BE2C (cell line): ENCODE measurements at regions not wholly inside any gene's neighbourhood (a gene's known extent, or its start where the extent isn't known, plus 50 kb on each side); places are given as distances from the start of the nearest gene placed in this dataset.

Experiments
- DNase-seq: peaks from one replicate; pipeline ENCODE4 v3.0.0-alpha.2; 2020
- H3K27me3 ChIP-seq: fragments of 250-450 bp; sonication (Bioruptor Pico); 2 replicates; pipeline ENCODE4 v1.5.1; 2020; ENCODE audit warnings: mild to moderate bottlenecking
- H3K36me3 ChIP-seq: fragments of 250-450 bp; sonication (Bioruptor Pico); 2 replicates; pipeline ENCODE4 v1.5.1; 2020; ENCODE audit warnings: mild to moderate bottlenecking
- H3K4me1 ChIP-seq: fragments of 250-450 bp; sonication (Bioruptor Pico); 2 replicates; pipeline ENCODE4 v1.5.1; 2020
- H3K4me3 ChIP-seq: 2 replicates; pipeline ENCODE4 v1.5.1; 2011; ENCODE audit warnings: low read depth, low read length
- H3K9me3 ChIP-seq: fragments of 250-450 bp; sonication (Bioruptor Pico); 2 replicates; pipeline ENCODE4 v1.5.1; 2020
- TF ChIP-seq, protein P1 (sequence below): IDR thresholded peaks from 2 replicates; pipeline ENCODE4 v1.5.1; 2012; ENCODE audit warnings: mild to moderate bottlenecking, low read depth, low read length

DNA sequence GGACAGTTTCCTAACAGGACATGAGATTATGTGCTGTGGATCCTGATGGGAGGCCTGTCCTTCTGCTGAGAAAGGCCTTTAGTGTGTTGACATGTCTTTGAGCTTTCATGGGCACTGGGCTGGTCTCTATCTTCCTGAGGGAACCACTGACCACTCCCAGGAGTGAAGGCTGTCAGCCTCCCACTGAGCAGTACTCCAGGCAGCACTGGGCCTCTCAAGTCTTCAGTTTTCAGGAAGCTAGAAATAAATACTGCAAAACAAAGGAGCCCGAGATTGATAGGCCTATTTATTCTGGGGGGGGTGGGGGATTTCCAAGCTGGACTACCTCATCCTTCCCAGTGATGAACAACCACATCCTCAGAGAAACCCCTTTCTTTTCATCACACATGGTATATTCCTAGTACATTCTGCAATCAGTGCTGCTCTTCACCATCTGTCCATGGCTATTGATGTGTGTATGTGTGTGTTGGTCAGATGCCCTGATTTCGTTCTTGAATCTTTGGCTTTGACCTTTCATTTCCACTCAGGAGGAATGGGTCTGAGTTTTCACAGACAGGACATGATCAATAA lies 180.9 kb upstream of the SPTLC3 start:
- no peaks in the 10 kb centered on the region for H3K9me3 ChIP-seq
- DNase-seq, result no peak
- TF ChIP-seq, protein P1, sequence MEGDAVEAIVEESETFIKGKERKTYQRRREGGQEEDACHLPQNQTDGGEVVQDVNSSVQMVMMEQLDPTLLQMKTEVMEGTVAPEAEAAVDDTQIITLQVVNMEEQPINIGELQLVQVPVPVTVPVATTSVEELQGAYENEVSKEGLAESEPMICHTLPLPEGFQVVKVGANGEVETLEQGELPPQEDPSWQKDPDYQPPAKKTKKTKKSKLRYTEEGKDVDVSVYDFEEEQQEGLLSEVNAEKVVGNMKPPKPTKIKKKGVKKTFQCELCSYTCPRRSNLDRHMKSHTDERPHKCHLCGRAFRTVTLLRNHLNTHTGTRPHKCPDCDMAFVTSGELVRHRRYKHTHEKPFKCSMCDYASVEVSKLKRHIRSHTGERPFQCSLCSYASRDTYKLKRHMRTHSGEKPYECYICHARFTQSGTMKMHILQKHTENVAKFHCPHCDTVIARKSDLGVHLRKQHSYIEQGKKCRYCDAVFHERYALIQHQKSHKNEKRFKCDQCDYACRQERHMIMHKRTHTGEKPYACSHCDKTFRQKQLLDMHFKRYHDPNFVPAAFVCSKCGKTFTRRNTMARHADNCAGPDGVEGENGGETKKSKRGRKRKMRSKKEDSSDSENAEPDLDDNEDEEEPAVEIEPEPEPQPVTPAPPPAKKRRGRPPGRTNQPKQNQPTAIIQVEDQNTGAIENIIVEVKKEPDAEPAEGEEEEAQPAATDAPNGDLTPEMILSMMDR, result no peak
- no peaks in the 10 kb centered on the region for H3K4me1 ChIP-seq
- no peak overlapping the region for H3K4me3 ChIP-seq
- H3K36me3 ChIP-seq, result no peaks in the 10 kb centered on the region
- peaks cover 3% of the 10 kb centered on the region; the same call in 1 of the 2 replicates for H3K27me3 ChIP-seq

DNA sequence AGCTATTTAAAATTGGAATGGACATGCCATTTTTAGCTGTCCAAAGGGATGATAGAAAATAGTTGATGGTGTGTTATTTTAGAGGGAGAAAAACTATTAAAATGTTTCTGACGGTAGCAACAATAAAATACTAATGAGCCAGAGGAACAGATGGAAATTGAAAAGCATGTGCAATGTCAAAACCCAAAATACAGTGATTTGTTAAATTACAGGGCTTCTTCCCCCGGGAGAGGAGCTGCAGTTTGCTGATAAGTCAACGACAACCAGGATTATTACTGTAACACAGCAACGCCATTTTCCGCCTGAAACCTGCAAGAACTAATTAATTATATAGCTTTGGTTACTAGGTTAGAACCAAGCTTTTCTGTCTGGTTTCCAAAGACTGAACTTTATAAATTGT lies 179.6 kb upstream of the SPTLC3 start:
- no peaks in the 10 kb centered on the region for H3K9me3 ChIP-seq
- no peaks in the 10 kb centered on the region for H3K4me1 ChIP-seq
- no peak for DNase-seq
- H3K36me3 ChIP-seq, result no peaks in the 10 kb centered on the region
- no peak overlapping the region for H3K4me3 ChIP-seq
- peaks cover 3% of the 10 kb centered on the region; the same call in 1 of the 2 replicates for H3K27me3 ChIP-seq
- TF ChIP-seq, protein P1, result no peak

DNA sequence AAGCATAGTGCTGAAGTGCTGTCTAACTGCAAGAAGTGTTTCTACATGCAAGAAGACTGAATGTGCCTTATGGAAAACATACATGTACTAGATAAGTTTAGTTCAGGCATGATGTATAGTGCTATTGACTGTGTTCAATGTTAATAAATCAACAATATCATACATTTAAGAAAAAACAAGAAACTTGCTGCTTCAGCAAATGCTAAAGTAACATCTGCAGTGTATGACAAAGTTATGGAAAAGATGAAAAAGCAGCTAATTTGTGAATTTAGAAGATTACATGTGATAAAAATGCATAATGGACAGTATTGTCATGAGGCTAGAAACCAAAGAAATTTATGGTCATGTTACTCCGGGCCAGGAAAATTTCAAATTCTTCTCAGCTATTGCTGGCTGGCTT lies 174.9 kb upstream of the SPTLC3 start:
- H3K36me3 ChIP-seq, result no peaks in the 10 kb centered on the region

DNA sequence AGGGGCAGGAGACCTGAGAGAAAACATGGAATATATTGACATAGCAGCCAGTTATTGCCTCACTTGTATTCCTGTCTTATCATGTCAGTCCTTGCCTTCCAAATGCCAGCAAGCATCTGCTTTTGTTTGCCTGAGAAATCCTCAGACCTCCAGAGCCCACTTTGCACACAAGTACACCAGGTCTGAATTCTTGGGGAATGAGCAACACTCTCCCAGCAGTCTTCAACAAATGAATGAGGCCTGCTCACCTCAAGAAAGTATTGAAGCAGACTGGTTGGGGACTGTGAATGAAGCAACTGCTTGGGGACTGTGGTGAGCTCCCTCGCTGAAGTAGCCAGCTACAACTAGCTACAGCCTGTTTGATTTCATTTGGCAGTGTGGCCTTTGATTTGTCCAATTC lies 172.8 kb upstream of the SPTLC3 start:
- TF ChIP-seq, protein P1, result no peak
- no peaks in the 10 kb centered on the region for H3K36me3 ChIP-seq
- no peak for DNase-seq

More for the DNA sequence above, 174.9 kb upstream of the SPTLC3 start:
- H3K9me3 ChIP-seq, result no peaks in the 10 kb centered on the region
- DNase-seq, result no peak
- H3K27me3 ChIP-seq, result no peaks in the 10 kb centered on the region
- TF ChIP-seq, protein P1, result no peak
- H3K4me1 ChIP-seq, result no peaks in the 10 kb centered on the region
- no peak overlapping the region for H3K4me3 ChIP-seq

DNA sequence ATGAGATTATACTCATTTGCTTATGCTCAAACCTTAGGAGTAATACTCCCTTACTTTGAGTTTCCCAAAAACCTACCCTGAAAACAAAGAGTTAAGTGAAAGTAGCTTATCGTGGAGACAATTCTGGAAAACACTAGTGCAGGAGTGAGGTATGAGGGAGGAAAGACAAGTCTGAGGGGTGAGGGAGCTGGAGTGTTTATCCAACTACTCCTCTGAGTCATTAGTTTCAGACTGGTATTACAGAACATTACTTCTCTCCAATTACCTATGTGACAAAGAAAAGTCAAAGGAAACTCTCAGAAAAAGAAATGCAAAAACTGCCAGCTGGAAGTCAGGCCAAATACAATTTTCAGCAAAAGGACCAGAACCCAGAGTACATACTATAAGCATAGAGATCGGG lies 171.1 kb upstream of the SPTLC3 start:
- TF ChIP-seq, protein P1, result no peak

More for the DNA sequence above, 172.8 kb upstream of the SPTLC3 start:
- Histone ChIP-seq H3K27me3 (no peaks in the 10 kb centered on the region), H3K4me1 (no peaks in the 10 kb centered on the region), H3K4me3 (no peak overlapping the region), H3K9me3 (no peaks in the 10 kb centered on the region)

DNA sequence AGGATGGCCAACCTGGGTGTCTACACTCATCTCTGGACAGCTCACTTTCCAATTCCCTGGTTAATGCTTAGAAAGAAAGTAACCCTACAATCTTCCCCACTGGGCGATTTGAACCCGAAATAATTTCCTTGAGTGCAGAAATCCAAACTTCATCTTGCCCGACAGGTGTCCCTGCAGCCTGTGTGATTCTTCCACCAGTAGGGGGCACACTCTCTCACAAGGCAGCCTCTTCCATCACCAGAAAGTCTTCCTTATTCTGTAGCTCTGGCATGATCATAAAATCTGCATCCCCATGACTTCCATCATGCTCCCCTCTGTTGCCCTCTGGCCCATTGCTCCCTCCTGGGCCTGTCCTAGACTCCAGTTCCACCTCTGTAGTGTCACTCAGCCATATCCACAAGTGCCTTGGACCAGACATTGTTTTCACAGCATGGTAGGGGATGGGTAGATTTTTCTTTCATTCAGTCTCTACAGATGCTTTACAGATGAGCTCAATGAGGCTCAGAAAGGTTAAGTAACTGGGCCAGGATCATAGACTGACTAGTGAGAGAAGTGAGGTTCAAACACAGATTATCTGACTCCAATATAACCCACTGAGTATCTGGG lies 170.4 kb upstream of the SPTLC3 start:
- TF ChIP-seq, protein P1, result peak; percentile 33; the same call in 1 of the 2 replicates
- H3K4me3 ChIP-seq, result no peak overlapping the region
- no peaks in the 10 kb centered on the region for H3K27me3 ChIP-seq
- no peak for DNase-seq
- no peaks in the 10 kb centered on the region for H3K36me3 ChIP-seq
- H3K9me3 ChIP-seq, result no peaks in the 10 kb centered on the region
- no peaks in the 10 kb centered on the region for H3K4me1 ChIP-seq

More for the DNA sequence above, 171.1 kb upstream of the SPTLC3 start:
- Histone ChIP-seq H3K9me3 (no peaks in the 10 kb centered on the region), H3K4me1 (no peaks in the 10 kb centered on the region), H3K27me3 (no peaks in the 10 kb centered on the region), H3K36me3 (no peaks in the 10 kb centered on the region), H3K4me3 (no peak overlapping the region)
- no peak for DNase-seq
